Body of pancreas (tissue), 4 donors: ENCODE measurements at regions not wholly inside any gene's neighbourhood (a gene's known extent, or its start where the extent isn't known, plus 50 kb on each side); places are given as distances from the start of the nearest gene placed in this dataset.

ENCODE experiments used
- ATAC-seq: fragments of 150-250 bp; one replicate; pipeline ENCODE4 v1.9.1; 2016
- DNase-seq, 4 donors: peaks; one replicate each; pipeline ENCODE4 v3.0.0-alpha.2; 2019
- H3K27ac ChIP-seq, 4 donors: fragments of 200-600 bp; sonication (generic); 1 replicate in 3 of 4; 2 replicates in 1 of 4; pipeline versions ENCODE4 v1.5.1 to v1.6.1; 2016 to 2019; ENCODE audit warnings: mild to moderate bottlenecking in 1 of 4, mixed read lengths in 1 of 4, moderate library complexity in 1 of 4
- H3K27me3 ChIP-seq, 2 donors: fragments of 200-600 bp; sonication (generic); one replicate each; pipeline ENCODE4 v1.6.0; 2016; ENCODE audit warnings: mild to moderate bottlenecking in 1 of 2
- H3K36me3 ChIP-seq, 2 donors: fragments of 200-600 bp; sonication (generic); replicated peaks in 1 of 2; 2 replicates each; pipeline ENCODE4 v1.5.1; 2016; ENCODE audit warnings: low read depth in 2 of 2; ENCODE audit not compliant: insufficient read depth in 1 of 2
- H3K4me1 ChIP-seq: fragments of 200-600 bp; sonication (generic); one replicate; pipeline ENCODE4 v1.6.0; 2016
- H3K4me3 ChIP-seq, 2 donors: fragments of 200-600 bp; sonication (generic); 1 replicate in 1 of 2; 2 replicates in 1 of 2; pipeline ENCODE4 v1.5.1; 2016 to 2019
- H3K9me3 ChIP-seq, 3 donors: fragments of 200-600 bp; sonication (generic); 1 replicate in 2 of 3; 2 replicates in 1 of 3; pipeline ENCODE4 v1.5.1; 2016
- CTCF ChIP-seq, 7 experiments: fragments of 450-650 bp in 4 of 7; fragments of 200-600 bp in 3 of 7; sonication (generic) in 3 of 7; IDR thresholded peaks; one replicate each; pipeline ENCODE4 v1.5.1; 2016 to 2019; ENCODE audit warnings: antibody characterized with exemption in 7 of 7
- POLR2A ChIP-seq, 3 donors: fragments of 450-650 bp; IDR thresholded peaks; one replicate each; pipeline ENCODE4 v1.6.1; 2016; ENCODE audit warnings: antibody characterized with exemption in 3 of 3, mild to moderate bottlenecking in 2 of 3
- WGBS, 2 donors: methylation state at CpG; one replicate each; pipeline ENCODE4 v1.1.5; 2017; 5-methylcytosine and 5-hydroxymethylcytosine counted together
- intact Hi-C: fragments of 100-400 bp; cut with DNase I; formaldehyde crosslinking; loops from one replicate; pipeline ENCODE4 v1.15.1; 2023

- Histone ChIP-seq H3K27me3 (no peaks in the 10 kb centered on the region), H3K4me1 (peaks cover 7% of the 10 kb centered on the region), H3K4me3 (no peak overlapping the region), H3K9me3 (no peaks in the 10 kb centered on the region), H3K27ac (no peak overlapping the region), H3K36me3 (no peaks in the 10 kb centered on the region)
- ATAC-seq (no peak), DNase-seq (no peak)
- intact Hi-C loops = no loop called here
- TF ChIP-seq CTCF (IDR thresholded peaks at IDR 0.05) = no peak
- TF ChIP-seq POLR2A (IDR thresholded peaks at IDR 0.05) = no peak
- 78 to 85% methylated on average over 5 of the region's 6 CpGs for WGBS, 2 donors
Measured at GRCh38 chr11:119486016-119486415, 63.0 kb upstream of the THY1 start.

DNA sequence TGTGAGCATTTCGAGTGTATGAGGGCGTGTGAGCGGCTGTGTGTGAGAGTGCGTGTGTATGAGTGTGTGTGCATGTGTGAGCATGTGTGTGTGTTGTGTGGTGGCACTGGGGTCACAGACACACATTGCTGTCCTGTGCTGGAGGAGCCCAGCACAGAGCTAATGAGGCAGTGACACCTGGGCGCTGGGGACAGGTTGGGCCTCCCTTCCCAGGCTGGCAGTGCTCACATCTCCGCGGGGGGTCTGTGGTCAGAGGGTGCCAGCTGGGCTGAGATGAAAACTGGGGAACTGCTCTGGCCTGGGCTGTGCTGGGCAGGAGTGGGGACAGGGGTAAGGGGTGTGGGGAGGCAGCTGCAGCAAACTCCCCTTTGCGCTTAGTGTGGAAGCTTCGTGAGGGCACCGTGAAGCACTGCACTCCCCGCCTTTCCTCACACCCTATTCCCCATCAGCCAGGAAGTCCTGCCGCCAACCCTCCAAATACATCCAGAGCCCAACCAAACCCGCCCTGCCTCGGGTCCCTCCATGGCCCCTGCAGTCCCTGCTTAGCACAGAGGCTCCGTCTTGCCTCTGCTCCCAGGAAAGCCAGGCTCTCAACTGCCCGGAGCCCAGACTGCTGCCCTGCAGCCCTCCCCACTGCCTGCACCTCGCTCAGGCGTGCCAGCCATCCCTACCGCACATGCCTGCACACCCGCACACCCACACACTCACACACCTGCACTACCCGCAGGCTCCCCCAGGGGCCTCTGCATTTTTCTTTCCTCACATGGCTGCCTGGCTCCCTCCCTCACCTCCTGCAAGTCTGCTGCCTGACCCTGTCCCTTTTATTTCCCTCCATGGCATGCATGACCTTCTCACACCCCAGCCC lies 62.0 kb upstream of the THY1 start:
- TF ChIP-seq POLR2A (IDR thresholded peaks at IDR 0.05) (no peak), CTCF (IDR thresholded peaks at IDR 0.05) (no peak)
- WGBS, 2 donors = 72 to 79% methylated on average over 18 to 21 of the region's 21 CpGs
- Histone ChIP-seq H3K4me3 (no peak overlapping the region), H3K27ac (no peak overlapping the region), H3K4me1 (peaks cover 10% of the 10 kb centered on the region), H3K27me3 (no peaks in the 10 kb centered on the region), H3K36me3 (no peaks in the 10 kb centered on the region), H3K9me3 (no peaks in the 10 kb centered on the region)
- peak in 1 of 4 donors; percentile 10 for DNase-seq
- no peak for ATAC-seq
- intact Hi-C loops = loop anchor here (5.0 kb wide), 1 partner anchor 622 kb away; no protein-coding TSS in a partner anchor

GRCh38 chr11:119483881-119484371 lies 61.0 kb upstream of the THY1 start:
- no peak overlapping the region for H3K4me3 ChIP-seq
- 81 to 85% methylated on average over 7 to 9 of the region's 9 CpGs for WGBS, 2 donors
- no peak for ATAC-seq
- no peak overlapping the region for H3K27ac ChIP-seq
- no peaks in the 10 kb centered on the region for H3K9me3 ChIP-seq
- TF ChIP-seq CTCF (IDR thresholded peaks at IDR 0.05) (no peak), POLR2A (IDR thresholded peaks at IDR 0.05) (no peak)
- peak in 1 of 4 donors; percentile 10 for DNase-seq
- peaks cover 10% of the 10 kb centered on the region for H3K4me1 ChIP-seq
- intact Hi-C loops = loop anchor here (5.0 kb wide), 1 partner anchor 623 kb away; no protein-coding TSS in a partner anchor
- no peaks in the 10 kb centered on the region for H3K36me3 ChIP-seq
- no peaks in the 10 kb centered on the region for H3K27me3 ChIP-seq

DNA sequence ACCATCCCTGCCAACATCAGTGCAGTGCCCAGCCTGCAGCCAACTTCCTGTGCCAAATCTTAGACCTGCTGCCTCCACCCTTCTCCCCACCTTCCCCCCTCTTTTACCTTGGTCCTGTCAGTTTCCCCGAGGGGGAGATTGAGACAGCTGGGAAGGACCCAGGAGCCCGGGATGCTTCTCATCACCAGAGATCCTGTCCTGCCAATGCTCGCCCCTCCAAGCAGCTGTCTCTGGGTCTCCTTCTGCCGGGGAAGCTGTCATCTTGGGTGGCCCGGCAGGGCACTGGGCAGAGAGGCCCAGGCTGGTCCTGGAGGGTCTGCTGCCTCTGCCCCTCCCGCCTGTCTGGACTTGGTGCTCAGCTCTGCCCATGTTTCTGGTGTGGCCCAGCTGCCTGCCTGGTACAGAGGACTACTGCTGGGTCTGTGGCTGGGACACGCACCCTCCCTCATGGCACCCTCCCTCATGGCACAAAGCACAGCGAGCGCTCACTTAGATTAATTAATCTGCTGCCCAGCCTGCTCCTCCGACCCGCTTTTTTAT lies 60.4 kb upstream of the THY1 start:
- H3K4me3 ChIP-seq = no peak overlapping the region
- H3K27me3 ChIP-seq = no peaks in the 10 kb centered on the region
- H3K9me3 ChIP-seq = no peaks in the 10 kb centered on the region
- H3K4me1 ChIP-seq = peaks cover 10% of the 10 kb centered on the region
- WGBS, 2 donors = 77 to 79% methylated on average over 11 of the region's 11 CpGs
- no peaks in the 10 kb centered on the region for H3K36me3 ChIP-seq
- peak in 1 of 4 donors; percentile 9 for DNase-seq
- TF ChIP-seq CTCF (IDR thresholded peaks at IDR 0.05) (no peak), POLR2A (IDR thresholded peaks at IDR 0.05) (no peak)
- no peak overlapping the region for H3K27ac ChIP-seq
- intact Hi-C loops = loop anchor here (5.0 kb wide), 1 partner anchor 624 kb away; no protein-coding TSS in a partner anchor
- ATAC-seq = no peak
